Mesothelial cell of epicardium (in vitro differentiated cells): ENCODE measurements at regions not wholly inside any gene's neighbourhood (a gene's known extent, or its start where the extent isn't known, plus 50 kb on each side); places are given as distances from the start of the nearest gene placed in this dataset.

ENCODE experiments used
- DNase-seq, 2 experiments: peaks; one replicate each; pipeline ENCODE4 v3.0.0; 2021; ENCODE audit warnings: low spot score in 2 of 2; ENCODE audit not compliant: unreplicated experiment in 2 of 2
- H3K27ac Mint-ChIP-seq: 2 replicates; pipeline ENCODE4 v1.8.0; 2021; ENCODE audit warnings: mixed read lengths
- H3K27me3 Mint-ChIP-seq: 2 replicates; pipeline ENCODE4 v1.8.0; 2021; ENCODE audit warnings: low read depth, mixed read lengths
- H3K36me3 Mint-ChIP-seq: 2 replicates; pipeline ENCODE4 v1.8.0; 2021; ENCODE audit warnings: mixed read lengths
- H3K4me1 Mint-ChIP-seq: 2 replicates; pipeline ENCODE4 v1.8.0; 2021; ENCODE audit warnings: mixed read lengths
- H3K4me3 Mint-ChIP-seq: 2 replicates; pipeline ENCODE4 v1.8.0; 2021; ENCODE audit warnings: mild to moderate bottlenecking, moderate library complexity, mixed read lengths
- H3K9me3 Mint-ChIP-seq: 2 replicates; pipeline ENCODE4 v1.8.0; 2021; ENCODE audit warnings: mixed read lengths
- CTCF ChIP-seq: fragments of 200-600 bp; sonication (generic); IDR thresholded peaks from one replicate; pipeline ENCODE4 v1.5.0; 2021; ENCODE audit warnings: antibody characterized with exemption; ENCODE audit not compliant: unreplicated experiment

GRCh38 chr4:104907991-104908390 is 238.7 kb upstream of the TET2 start:
- Mint-ChIP-seq H3K4me1 (peaks cover 5% of the 10 kb centered on the region), H3K27ac (no peak overlapping the region), H3K4me3 (no peak overlapping the region), H3K36me3 (no peaks in the 10 kb centered on the region), H3K27me3 (peaks cover 56% of the 10 kb centered on the region), H3K9me3 (peaks cover 3% of the 10 kb centered on the region)
- no peak for DNase-seq
- no peak for TF ChIP-seq CTCF

GRCh38 chr4:104909376-104909775 is 237.3 kb upstream of the TET2 start:
- Mint-ChIP-seq H3K27me3 (peaks cover 54% of the 10 kb centered on the region), H3K27ac (no peak overlapping the region), H3K36me3 (no peaks in the 10 kb centered on the region), H3K4me3 (no peak overlapping the region), H3K9me3 (peaks cover 4% of the 10 kb centered on the region), H3K4me1 (no peaks in the 10 kb centered on the region)
- no peak for DNase-seq
- no peak for TF ChIP-seq CTCF

GRCh38 chr4:104912518-104912917 is 234.2 kb upstream of the TET2 start:
- TF ChIP-seq CTCF, result no peak
- H3K4me3 Mint-ChIP-seq, result no peak overlapping the region
- no peaks in the 10 kb centered on the region for H3K36me3 Mint-ChIP-seq
- H3K4me1 Mint-ChIP-seq, result peaks cover 2% of the 10 kb centered on the region
- H3K27me3 Mint-ChIP-seq, result peaks cover 54% of the 10 kb centered on the region
- H3K27ac Mint-ChIP-seq, result no peak overlapping the region
- H3K9me3 Mint-ChIP-seq, result peaks cover 4% of the 10 kb centered on the region
- DNase-seq, result no peak

- Mint-ChIP-seq H3K36me3 (no peaks in the 10 kb centered on the region), H3K27ac (no peak overlapping the region), H3K4me3 (no peak overlapping the region), H3K9me3 (peaks cover 4% of the 10 kb centered on the region), H3K27me3 (peaks cover 55% of the 10 kb centered on the region), H3K4me1 (peaks cover 2% of the 10 kb centered on the region)
- TF ChIP-seq CTCF, result no peak
- DNase-seq, result no peak
These were observed 231.3 kb upstream of the TET2 start for GRCh38 chr4:104915373-104915772.

- Mint-ChIP-seq H3K27me3 (peaks cover 56% of the 10 kb centered on the region), H3K4me3 (no peak overlapping the region), H3K27ac (no peak overlapping the region), H3K36me3 (no peaks in the 10 kb centered on the region), H3K4me1 (peaks cover 2% of the 10 kb centered on the region), H3K9me3 (peaks cover 4% of the 10 kb centered on the region)
- DNase-seq, result no peak
- TF ChIP-seq CTCF, result no peak
These were observed 230.8 kb upstream of the TET2 start for GRCh38 chr4:104915864-104916263.

- Mint-ChIP-seq H3K4me3 (no peak overlapping the region), H3K9me3 (no peaks in the 10 kb centered on the region), H3K4me1 (peaks cover 2% of the 10 kb centered on the region), H3K36me3 (no peaks in the 10 kb centered on the region), H3K27ac (no peak overlapping the region), H3K27me3 (peaks cover 54% of the 10 kb centered on the region)
- no peak for DNase-seq
- no peak for TF ChIP-seq CTCF
These were observed 227.3 kb upstream of the TET2 start for GRCh38 chr4:104919406-104919805.
